SK-N-SH (cell line): ENCODE measurements at regions not wholly inside any gene's neighbourhood (a gene's known extent, or its start where the extent isn't known, plus 50 kb on each side); places are given as distances from the start of the nearest gene placed in this dataset.

Experiments used
- CTCF ChIA-PET: fragments of 300-600, 350-600 bp; formaldehyde crosslinking; extraction: SDS; loops from one replicate; lab custom pipeline; 2021; lab: Yijun Ruan, JAX
- POLR2A ChIA-PET: fragments of 350-600 bp; sonication (Branson Sonifier 250); formaldehyde crosslinking; extraction: SDS; loops from one replicate; lab custom pipeline; 2020; ENCODE audit warnings: antibody characterized with exemption, inconsistent platforms; lab: Yijun Ruan, JAX
- DNase-seq: peaks from one replicate; pipeline ENCODE4 v3.0.0; 2012
- H2AFZ ChIP-seq: fragments of 200-600 bp; sonication (generic); 2 replicates; pipeline ENCODE4 v1.8.1; 2016; ENCODE audit warnings: antibody characterized with exemption, mild to moderate bottlenecking, low read depth
- H3F3A ChIP-seq: fragments of 200-600 bp; sonication (generic); replicated peaks from 2 replicates; pipeline ENCODE3; 2016; ENCODE audit warnings: antibody characterized with exemption, mild to moderate bottlenecking; ENCODE audit not compliant: insufficient read depth
- H3K27ac ChIP-seq, 2 experiments: fragments of 200-500 bp in 1 of 2; fragments of 200-600 bp in 1 of 2; sonication (Bioruptor generic) in 1 of 2; sonication (generic), shearing (Covaris generic) in 1 of 2; 2 replicates each; pipeline versions ENCODE4 v1.5.1 to v1.6.1; 2014 to 2016; ENCODE audit warnings: low read depth in 2 of 2, inconsistent platforms in 1 of 2, low read length in 1 of 2, mild to moderate bottlenecking in 1 of 2, mixed read lengths in 1 of 2
- H3K27me3 ChIP-seq: fragments of 200-600 bp; sonication (generic), shearing (Covaris generic); 2 replicates; pipeline ENCODE4 v1.6.1; 2016; ENCODE audit warnings: mixed run types; ENCODE audit not compliant: insufficient read depth
- H3K36me3 ChIP-seq, 2 experiments: fragments of 200-500 bp in 1 of 2; fragments of 200-600 bp in 1 of 2; sonication (Bioruptor generic) in 1 of 2; sonication (generic) in 1 of 2; replicated peaks in 1 of 2; 2 replicates each; pipeline versions ENCODE3 to v1.5.1; 2014 to 2016; ENCODE audit warnings: low read length in 1 of 2, mild to moderate bottlenecking in 1 of 2; ENCODE audit not compliant: insufficient read depth in 2 of 2, control insufficient read depth in 1 of 2
- H3K4me1 ChIP-seq, 2 experiments: fragments of 200-500 bp in 1 of 2; fragments of 200-600 bp in 1 of 2; sonication (Bioruptor generic) in 1 of 2; sonication (generic), shearing (Covaris generic) in 1 of 2; 2 replicates each; pipeline versions ENCODE4 v1.5.1 to v1.6.1; 2014 to 2016; ENCODE audit warnings: low read depth in 1 of 2, low read length in 1 of 2, mixed run types in 1 of 2; ENCODE audit not compliant: insufficient read depth in 2 of 2, control insufficient read depth in 1 of 2
- H3K4me2 ChIP-seq: fragments of 200-600 bp; sonication (generic), shearing (Covaris generic); 2 replicates; pipeline ENCODE4 v1.6.1; 2017; ENCODE audit warnings: mixed run types
- H3K4me3 ChIP-seq, 2 experiments: fragments of 200-500 bp in 1 of 2; fragments of 200-600 bp in 1 of 2; sonication (Bioruptor generic) in 1 of 2; sonication (generic), shearing (Covaris generic) in 1 of 2; 2 replicates each; pipeline versions ENCODE4 v1.5.1 to v1.8.1; 2014 to 2016; ENCODE audit warnings: low read depth in 2 of 2, inconsistent platforms in 1 of 2, low read length in 1 of 2, mild to moderate bottlenecking in 1 of 2, mixed read lengths in 1 of 2, moderate library complexity in 1 of 2
- H3K79me2 ChIP-seq: fragments of 200-600 bp; sonication (generic); 2 replicates; pipeline ENCODE4 v1.8.1; 2017; ENCODE audit warnings: mild to moderate bottlenecking; ENCODE audit not compliant: insufficient read depth
- H3K9ac ChIP-seq: fragments of 200-600 bp; sonication (generic); 2 replicates; pipeline ENCODE4 v1.6.1; 2017; ENCODE audit warnings: mixed run types
- H3K9me2 ChIP-seq: fragments of 200-600 bp; sonication (generic); 2 replicates; pipeline ENCODE4 v1.6.1; 2017; ENCODE audit warnings: mixed run types
- H3K9me3 ChIP-seq: fragments of 200-600 bp; sonication (generic); 2 replicates; pipeline ENCODE4 v1.6.1; 2017; ENCODE audit warnings: mixed run types, mild to moderate bottlenecking, moderate library complexity
- H4K20me1 ChIP-seq: fragments of 200-600 bp; sonication (generic); 2 replicates; pipeline ENCODE4 v1.6.1; 2017; ENCODE audit warnings: mild to moderate bottlenecking, mixed run types; ENCODE audit not compliant: insufficient read depth
- CHD2 ChIP-seq: fragments of 150-350 bp; IDR thresholded peaks from 2 replicates; pipeline ENCODE4 v1.6.1; 2018; ENCODE audit warnings: low read length; ENCODE audit not compliant: partially characterized antibody
- EP300 ChIP-seq, 2 experiments: IDR thresholded peaks; 2 replicates each; pipeline versions ENCODE4 v1.4.0 to v1.6.1; 2012; ENCODE audit warnings: borderline replicate concordance in 1 of 2, low read depth in 1 of 2, low read length in 1 of 2
- EZH2phosphoT487 ChIP-seq: fragments of 200-600 bp; sonication (generic); IDR thresholded peaks from 2 replicates; pipeline ENCODE4 v1.6.1; 2017; ENCODE audit warnings: low read depth, mixed run types, mild to moderate bottlenecking, antibody characterized with exemption, moderate library complexity, borderline replicate concordance
- FOXM1 ChIP-seq: IDR thresholded peaks from 2 replicates; pipeline ENCODE4 v1.4.0; 2012; ENCODE audit warnings: low read depth, mild to moderate bottlenecking
- JUND ChIP-seq: IDR thresholded peaks from 2 replicates; pipeline ENCODE4 v1.4.0; 2012
- POLR2AphosphoS5 ChIP-seq: IDR thresholded peaks from 2 replicates; pipeline ENCODE4 v1.6.1; 2012; ENCODE audit warnings: low read depth, low read length
- RFX5 ChIP-seq: IDR thresholded peaks from 2 replicates; pipeline ENCODE4 v1.6.1; 2012; ENCODE audit warnings: mild to moderate bottlenecking, improper control_type of control experiment, low read length
- RXRA ChIP-seq: IDR thresholded peaks from 2 replicates; pipeline ENCODE4 v1.4.0; 2012; ENCODE audit warnings: low read depth, mild to moderate bottlenecking, borderline replicate concordance
- SIN3A ChIP-seq: IDR thresholded peaks from 2 replicates; pipeline ENCODE4 v1.6.1; 2012; ENCODE audit warnings: low read depth, mild to moderate bottlenecking, low read length, moderate library complexity, borderline replicate concordance
- TCF12 ChIP-seq: IDR thresholded peaks from 2 replicates; pipeline ENCODE4 v1.4.0; 2012
- YY1 ChIP-seq: IDR thresholded peaks from 2 replicates; pipeline ENCODE4 v1.4.0; 2012; ENCODE audit warnings: low read depth, mild to moderate bottlenecking
- WGBS: methylation state at CpG from one replicate; pipeline ENCODE4 v1.1.6; 2017; ENCODE audit warnings: low lambda C conversion rate; 5-methylcytosine and 5-hydroxymethylcytosine counted together
- TF ChIP-seq, protein P1 (sequence below): IDR thresholded peaks from 2 replicates; pipeline ENCODE4 v1.6.1; 2012; ENCODE audit warnings: mild to moderate bottlenecking, low read depth, low read length, moderate library complexity
- TF ChIP-seq, protein P2 (sequence below): IDR thresholded peaks from 2 replicates; pipeline ENCODE4 v1.4.0; 2012; ENCODE audit warnings: low read depth, borderline replicate concordance
- TF ChIP-seq, protein P3 (sequence below): fragments of 150-350 bp; IDR thresholded peaks from 2 replicates; pipeline ENCODE4 v1.6.1; 2016; ENCODE audit warnings: mild to moderate bottlenecking, low read depth, low read length
- TF ChIP-seq, protein P4 (sequence below): IDR thresholded peaks from 2 replicates; pipeline ENCODE4 v1.4.0; 2012; ENCODE audit warnings: low read depth, borderline replicate concordance
- TF ChIP-seq, protein P5 (sequence below): fragments of 200-600 bp; sonication (generic); IDR thresholded peaks from 2 replicates; pipeline ENCODE4 v1.6.1; 2017; ENCODE audit warnings: antibody characterized with exemption, mild to moderate bottlenecking, moderate library complexity
- TF ChIP-seq, protein P6 (sequence below): fragments of 150-350 bp; IDR thresholded peaks from 2 replicates; pipeline ENCODE4 v1.6.1; 2017; ENCODE audit warnings: antibody characterized with exemption, low read length, low read depth, borderline replicate concordance

DNA sequence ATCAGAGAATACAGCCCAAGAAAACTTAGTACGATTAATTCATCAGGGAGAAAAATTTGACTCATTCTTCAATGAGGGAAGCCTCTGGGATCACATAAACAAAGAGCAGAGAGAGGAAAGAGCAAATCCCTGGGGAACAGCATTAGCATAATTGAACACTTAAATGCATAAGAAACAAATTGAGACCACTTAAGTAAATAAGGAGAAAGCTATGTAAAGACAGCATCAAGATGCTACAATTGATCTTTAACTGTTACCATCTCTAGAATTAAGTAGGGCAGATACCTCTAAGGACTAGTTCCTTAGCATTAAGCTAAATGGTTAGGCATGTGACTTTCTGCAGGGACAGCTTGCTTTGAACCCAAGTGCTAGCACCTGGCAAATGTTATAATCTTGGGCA, 265.1 kb upstream of the NEGR1 start (continued):
- TF ChIP-seq, protein P1, sequence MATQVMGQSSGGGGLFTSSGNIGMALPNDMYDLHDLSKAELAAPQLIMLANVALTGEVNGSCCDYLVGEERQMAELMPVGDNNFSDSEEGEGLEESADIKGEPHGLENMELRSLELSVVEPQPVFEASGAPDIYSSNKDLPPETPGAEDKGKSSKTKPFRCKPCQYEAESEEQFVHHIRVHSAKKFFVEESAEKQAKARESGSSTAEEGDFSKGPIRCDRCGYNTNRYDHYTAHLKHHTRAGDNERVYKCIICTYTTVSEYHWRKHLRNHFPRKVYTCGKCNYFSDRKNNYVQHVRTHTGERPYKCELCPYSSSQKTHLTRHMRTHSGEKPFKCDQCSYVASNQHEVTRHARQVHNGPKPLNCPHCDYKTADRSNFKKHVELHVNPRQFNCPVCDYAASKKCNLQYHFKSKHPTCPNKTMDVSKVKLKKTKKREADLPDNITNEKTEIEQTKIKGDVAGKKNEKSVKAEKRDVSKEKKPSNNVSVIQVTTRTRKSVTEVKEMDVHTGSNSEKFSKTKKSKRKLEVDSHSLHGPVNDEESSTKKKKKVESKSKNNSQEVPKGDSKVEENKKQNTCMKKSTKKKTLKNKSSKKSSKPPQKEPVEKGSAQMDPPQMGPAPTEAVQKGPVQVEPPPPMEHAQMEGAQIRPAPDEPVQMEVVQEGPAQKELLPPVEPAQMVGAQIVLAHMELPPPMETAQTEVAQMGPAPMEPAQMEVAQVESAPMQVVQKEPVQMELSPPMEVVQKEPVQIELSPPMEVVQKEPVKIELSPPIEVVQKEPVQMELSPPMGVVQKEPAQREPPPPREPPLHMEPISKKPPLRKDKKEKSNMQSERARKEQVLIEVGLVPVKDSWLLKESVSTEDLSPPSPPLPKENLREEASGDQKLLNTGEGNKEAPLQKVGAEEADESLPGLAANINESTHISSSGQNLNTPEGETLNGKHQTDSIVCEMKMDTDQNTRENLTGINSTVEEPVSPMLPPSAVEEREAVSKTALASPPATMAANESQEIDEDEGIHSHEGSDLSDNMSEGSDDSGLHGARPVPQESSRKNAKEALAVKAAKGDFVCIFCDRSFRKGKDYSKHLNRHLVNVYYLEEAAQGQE, result no peak
- no peak for TF ChIP-seq POLR2AphosphoS5

DNA sequence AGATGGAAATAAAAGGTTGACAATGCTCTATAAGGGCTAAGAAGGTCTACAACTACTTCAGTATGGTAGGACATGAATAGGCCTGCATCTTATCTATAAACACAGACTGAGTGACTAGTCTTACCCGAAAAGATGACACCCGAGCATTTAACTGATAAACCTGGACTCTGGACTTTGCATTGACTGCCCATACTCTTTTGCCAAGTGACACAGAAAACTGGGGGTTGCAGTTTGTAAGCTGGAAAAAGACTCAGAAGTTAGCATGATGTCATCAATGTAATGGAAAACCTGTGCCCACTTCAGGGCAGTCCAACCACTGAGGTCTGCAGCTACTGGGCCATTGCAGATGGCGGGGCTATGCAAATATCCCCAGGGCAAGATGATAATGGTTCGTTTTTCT, 258.3 kb upstream of the NEGR1 start:
- H3K36me3 ChIP-seq, result no peaks in the 10 kb centered on the region
- no peak overlapping the region for H2AFZ ChIP-seq
- no peaks in the 10 kb centered on the region for H3K27me3 ChIP-seq
- no peaks in the 10 kb centered on the region for H3K9me2 ChIP-seq
- H3F3A ChIP-seq, result no peaks in the 10 kb centered on the region
- no peaks in the 10 kb centered on the region for H4K20me1 ChIP-seq
- no peak overlapping the region for H3K27ac ChIP-seq
- H3K4me3 ChIP-seq, result no peak overlapping the region
- TF ChIP-seq TCF12 (no peak), EP300 (IDR thresholded peaks at IDR 0.05; ENCODE audit: borderline replicate concordance in 1 of 2, low read depth in 1 of 2, low read length in 1 of 2) (no peak), RXRA (no peak), EZH2phosphoT487 (no peak), CHD2 (no peak), RFX5 (no peak), SIN3A (no peak), FOXM1 (no peak), YY1 (no peak), JUND (no peak)
- TF ChIP-seq, protein P2, sequence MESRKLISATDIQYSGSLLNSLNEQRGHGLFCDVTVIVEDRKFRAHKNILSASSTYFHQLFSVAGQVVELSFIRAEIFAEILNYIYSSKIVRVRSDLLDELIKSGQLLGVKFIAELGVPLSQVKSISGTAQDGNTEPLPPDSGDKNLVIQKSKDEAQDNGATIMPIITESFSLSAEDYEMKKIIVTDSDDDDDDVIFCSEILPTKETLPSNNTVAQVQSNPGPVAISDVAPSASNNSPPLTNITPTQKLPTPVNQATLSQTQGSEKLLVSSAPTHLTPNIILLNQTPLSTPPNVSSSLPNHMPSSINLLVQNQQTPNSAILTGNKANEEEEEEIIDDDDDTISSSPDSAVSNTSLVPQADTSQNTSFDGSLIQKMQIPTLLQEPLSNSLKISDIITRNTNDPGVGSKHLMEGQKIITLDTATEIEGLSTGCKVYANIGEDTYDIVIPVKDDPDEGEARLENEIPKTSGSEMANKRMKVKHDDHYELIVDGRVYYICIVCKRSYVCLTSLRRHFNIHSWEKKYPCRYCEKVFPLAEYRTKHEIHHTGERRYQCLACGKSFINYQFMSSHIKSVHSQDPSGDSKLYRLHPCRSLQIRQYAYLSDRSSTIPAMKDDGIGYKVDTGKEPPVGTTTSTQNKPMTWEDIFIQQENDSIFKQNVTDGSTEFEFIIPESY, result no peak
- TF ChIP-seq, protein P3, sequence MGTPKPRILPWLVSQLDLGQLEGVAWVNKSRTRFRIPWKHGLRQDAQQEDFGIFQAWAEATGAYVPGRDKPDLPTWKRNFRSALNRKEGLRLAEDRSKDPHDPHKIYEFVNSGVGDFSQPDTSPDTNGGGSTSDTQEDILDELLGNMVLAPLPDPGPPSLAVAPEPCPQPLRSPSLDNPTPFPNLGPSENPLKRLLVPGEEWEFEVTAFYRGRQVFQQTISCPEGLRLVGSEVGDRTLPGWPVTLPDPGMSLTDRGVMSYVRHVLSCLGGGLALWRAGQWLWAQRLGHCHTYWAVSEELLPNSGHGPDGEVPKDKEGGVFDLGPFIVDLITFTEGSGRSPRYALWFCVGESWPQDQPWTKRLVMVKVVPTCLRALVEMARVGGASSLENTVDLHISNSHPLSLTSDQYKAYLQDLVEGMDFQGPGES, result no peak
- TF ChIP-seq, protein P4, sequence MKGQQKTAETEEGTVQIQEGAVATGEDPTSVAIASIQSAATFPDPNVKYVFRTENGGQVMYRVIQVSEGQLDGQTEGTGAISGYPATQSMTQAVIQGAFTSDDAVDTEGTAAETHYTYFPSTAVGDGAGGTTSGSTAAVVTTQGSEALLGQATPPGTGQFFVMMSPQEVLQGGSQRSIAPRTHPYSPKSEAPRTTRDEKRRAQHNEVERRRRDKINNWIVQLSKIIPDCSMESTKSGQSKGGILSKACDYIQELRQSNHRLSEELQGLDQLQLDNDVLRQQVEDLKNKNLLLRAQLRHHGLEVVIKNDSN, result no peak
- TF ChIP-seq, protein P5, sequence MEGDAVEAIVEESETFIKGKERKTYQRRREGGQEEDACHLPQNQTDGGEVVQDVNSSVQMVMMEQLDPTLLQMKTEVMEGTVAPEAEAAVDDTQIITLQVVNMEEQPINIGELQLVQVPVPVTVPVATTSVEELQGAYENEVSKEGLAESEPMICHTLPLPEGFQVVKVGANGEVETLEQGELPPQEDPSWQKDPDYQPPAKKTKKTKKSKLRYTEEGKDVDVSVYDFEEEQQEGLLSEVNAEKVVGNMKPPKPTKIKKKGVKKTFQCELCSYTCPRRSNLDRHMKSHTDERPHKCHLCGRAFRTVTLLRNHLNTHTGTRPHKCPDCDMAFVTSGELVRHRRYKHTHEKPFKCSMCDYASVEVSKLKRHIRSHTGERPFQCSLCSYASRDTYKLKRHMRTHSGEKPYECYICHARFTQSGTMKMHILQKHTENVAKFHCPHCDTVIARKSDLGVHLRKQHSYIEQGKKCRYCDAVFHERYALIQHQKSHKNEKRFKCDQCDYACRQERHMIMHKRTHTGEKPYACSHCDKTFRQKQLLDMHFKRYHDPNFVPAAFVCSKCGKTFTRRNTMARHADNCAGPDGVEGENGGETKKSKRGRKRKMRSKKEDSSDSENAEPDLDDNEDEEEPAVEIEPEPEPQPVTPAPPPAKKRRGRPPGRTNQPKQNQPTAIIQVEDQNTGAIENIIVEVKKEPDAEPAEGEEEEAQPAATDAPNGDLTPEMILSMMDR, result no peak
- TF ChIP-seq, protein P6, sequence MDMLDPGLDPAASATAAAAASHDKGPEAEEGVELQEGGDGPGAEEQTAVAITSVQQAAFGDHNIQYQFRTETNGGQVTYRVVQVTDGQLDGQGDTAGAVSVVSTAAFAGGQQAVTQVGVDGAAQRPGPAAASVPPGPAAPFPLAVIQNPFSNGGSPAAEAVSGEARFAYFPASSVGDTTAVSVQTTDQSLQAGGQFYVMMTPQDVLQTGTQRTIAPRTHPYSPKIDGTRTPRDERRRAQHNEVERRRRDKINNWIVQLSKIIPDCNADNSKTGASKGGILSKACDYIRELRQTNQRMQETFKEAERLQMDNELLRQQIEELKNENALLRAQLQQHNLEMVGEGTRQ, result no peak
- H3K9me3 ChIP-seq, result no peaks in the 10 kb centered on the region
- ChIA-PET POLR2A (no interaction called here), CTCF (no interaction called here)
- no peak overlapping the region for H3K9ac ChIP-seq
- 29% methylated on average over 4 of the region's 4 CpGs for WGBS
- no peak overlapping the region for H3K4me2 ChIP-seq
- no peaks in the 10 kb centered on the region for H3K79me2 ChIP-seq
- DNase-seq, result no peak
- H3K4me1 ChIP-seq, result no peaks in the 10 kb centered on the region
